GM23338 (cell line): ENCODE measurements at regions not wholly inside any gene's neighbourhood (a gene's known extent, or its start where the extent isn't known, plus 50 kb on each side); places are given as distances from the start of the nearest gene placed in this dataset.

Experiments used
- ATAC-seq: fragments of 200-7000 bp; cut with Tn5 transposase; 3 replicates; pipeline ENCODE4 v1.9.1; 2020
- DNase-seq: peaks from one replicate; pipeline ENCODE4 v3.0.0-alpha.2; 2015; ENCODE audit warnings: low spot score
- H2AFZ ChIP-seq: fragments of 200-600 bp; sonication (generic); 2 replicates; pipeline ENCODE4 v1.8.0; 2016; ENCODE audit warnings: antibody characterized with exemption, mild to moderate bottlenecking, moderate library complexity
- H3F3A ChIP-seq: fragments of 200-600 bp; sonication (generic); replicated peaks from 2 replicates; pipeline ENCODE4 v1.8.0; 2017; ENCODE audit warnings: antibody characterized with exemption, mixed run types, low read depth
- H3K27ac ChIP-seq: fragments of 200-600 bp; sonication (generic); 2 replicates; pipeline ENCODE4 v1.6.1; 2016; ENCODE audit warnings: low read depth
- H3K27me3 ChIP-seq: fragments of 200-600 bp; sonication (generic); 2 replicates; pipeline ENCODE4 v1.8.0; 2016; ENCODE audit warnings: mild to moderate bottlenecking, mixed run types, moderate library complexity; ENCODE audit not compliant: insufficient read depth
- H3K36me3 ChIP-seq: fragments of 200-600 bp; sonication (generic); 2 replicates; pipeline ENCODE4 v1.8.0; 2016; ENCODE audit warnings: mild to moderate bottlenecking; ENCODE audit not compliant: insufficient read depth
- H3K4me1 ChIP-seq: fragments of 200-600 bp; sonication (generic); 2 replicates; pipeline ENCODE4 v1.8.0; 2016; ENCODE audit warnings: mild to moderate bottlenecking, moderate library complexity; ENCODE audit not compliant: insufficient read depth
- H3K4me2 ChIP-seq: fragments of 200-600 bp; sonication (generic); 2 replicates; pipeline ENCODE4 v1.7.1; 2017; ENCODE audit warnings: mixed run types
- H3K4me3 ChIP-seq: fragments of 200-600 bp; sonication (generic); 2 replicates; pipeline ENCODE4 v1.6.1; 2016; ENCODE audit warnings: mixed run types
- H3K79me2 ChIP-seq: fragments of 200-600 bp; sonication (generic); replicated peaks from 2 replicates; pipeline ENCODE4 v1.8.0; 2017; ENCODE audit warnings: mild to moderate bottlenecking; ENCODE audit not compliant: insufficient read depth
- H3K9me2 ChIP-seq: fragments of 200-600 bp; sonication (generic); 2 replicates; pipeline ENCODE4 v1.8.0; 2017; ENCODE audit not compliant: insufficient read depth
- H4K20me1 ChIP-seq: fragments of 200-600 bp; sonication (generic); replicated peaks from 2 replicates; pipeline ENCODE4 v1.8.0; 2017; ENCODE audit warnings: mild to moderate bottlenecking; ENCODE audit not compliant: insufficient read depth
- H3K27ac Mint-ChIP-seq: 2 replicates; pipeline ENCODE4 v1.8.0; 2020; ENCODE audit warnings: inconsistent platforms, mild to moderate bottlenecking, moderate library complexity, mixed read lengths
- H3K27me3 Mint-ChIP-seq: 3 replicates; pipeline ENCODE4 v1.8.0; 2022; ENCODE audit warnings: low read depth, mild to moderate bottlenecking, moderate library complexity, mixed read lengths, inconsistent platforms; ENCODE audit not compliant: insufficient read depth, poor library complexity
- H3K36me3 Mint-ChIP-seq: 3 replicates; pipeline ENCODE4 v1.8.0; 2021; ENCODE audit warnings: low read depth, mild to moderate bottlenecking, inconsistent platforms, moderate library complexity, mixed read lengths
- H3K4me1 Mint-ChIP-seq: 3 replicates; pipeline ENCODE4 v1.8.0; 2020; ENCODE audit warnings: mild to moderate bottlenecking, inconsistent platforms, mixed read lengths
- H3K4me3 Mint-ChIP-seq: 3 replicates; pipeline ENCODE4 v1.8.0; 2021; ENCODE audit warnings: moderate library complexity, mild to moderate bottlenecking, inconsistent platforms, mixed read lengths
- H3K9me3 Mint-ChIP-seq: 3 replicates; pipeline ENCODE4 v1.8.0; 2020; ENCODE audit warnings: moderate library complexity, mild to moderate bottlenecking, inconsistent platforms, mixed read lengths
- CREB1 ChIP-seq: fragments of 250-450 bp; sonication (Bioruptor Pico); IDR thresholded peaks from 2 replicates; pipeline ENCODE4 v1.5.0; 2020; ENCODE audit warnings: low read depth, mild to moderate bottlenecking, moderate library complexity
- CTCF ChIP-seq, 2 experiments: fragments of 200-600 bp in 1 of 2; sonication (generic) in 1 of 2; conservative IDR thresholded peaks; 2 replicates each; pipeline versions ENCODE4 v1.5.1 to v1.6.1; 2016 to 2017; ENCODE audit warnings: antibody characterized with exemption in 2 of 2, low read depth in 2 of 2, mild to moderate bottlenecking in 2 of 2, moderate library complexity in 1 of 2
- ETS1 ChIP-seq: IDR thresholded peaks from 2 replicates; pipeline ENCODE4 v1.6.1; 2016; ENCODE audit warnings: antibody characterized with exemption
- EZH2 ChIP-seq: fragments of 200-600 bp; sonication (generic); IDR thresholded peaks from one replicate; pipeline ENCODE4 v1.8.0; 2017; ENCODE audit warnings: antibody characterized with exemption, mild to moderate bottlenecking, low read depth; ENCODE audit not compliant: unreplicated experiment
- EZH2phosphoT487 ChIP-seq: fragments of 200-600 bp; sonication (generic); IDR thresholded peaks from one replicate; pipeline ENCODE4 v1.8.1; 2018; ENCODE audit warnings: antibody characterized with exemption; ENCODE audit not compliant: unreplicated experiment
- JUNB ChIP-seq: IDR thresholded peaks from one replicate; pipeline ENCODE4 v1.6.1; 2016; ENCODE audit warnings: antibody characterized with exemption; ENCODE audit not compliant: unreplicated experiment
- NANOG ChIP-seq: IDR thresholded peaks from 2 replicates; pipeline ENCODE4 v1.6.1; 2016; ENCODE audit warnings: antibody characterized with exemption, borderline replicate concordance
- POLR2AphosphoS5 ChIP-seq: IDR thresholded peaks from 2 replicates; pipeline ENCODE4 v1.6.1; 2016; ENCODE audit warnings: antibody characterized with exemption, low read depth
- REST ChIP-seq: IDR thresholded peaks from one replicate; pipeline ENCODE4 v1.6.1; 2018; ENCODE audit warnings: antibody characterized with exemption; ENCODE audit not compliant: unreplicated experiment
- STAT1 ChIP-seq: IDR thresholded peaks from one replicate; pipeline ENCODE4 v1.6.1; 2016; ENCODE audit warnings: antibody characterized with exemption; ENCODE audit not compliant: unreplicated experiment
- ZNF114 ChIP-seq: fragments of 250-450 bp; sonication (Bioruptor Pico); IDR thresholded peaks from 2 replicates; pipeline ENCODE4 v1.5.0; 2020; ENCODE audit warnings: mild to moderate bottlenecking, moderate library complexity
- ZNF331 ChIP-seq: fragments of 250-450 bp; sonication (Bioruptor Pico); IDR thresholded peaks from 2 replicates; pipeline ENCODE4 v1.5.0; 2020; ENCODE audit warnings: low read depth, mild to moderate bottlenecking, moderate library complexity
- TF ChIP-seq, protein P1 (sequence below): fragments of 250-450 bp; sonication (Bioruptor Pico); IDR thresholded peaks from 2 replicates; pipeline ENCODE4 v1.5.0; 2020; ENCODE audit warnings: mild to moderate bottlenecking, moderate library complexity

DNA sequence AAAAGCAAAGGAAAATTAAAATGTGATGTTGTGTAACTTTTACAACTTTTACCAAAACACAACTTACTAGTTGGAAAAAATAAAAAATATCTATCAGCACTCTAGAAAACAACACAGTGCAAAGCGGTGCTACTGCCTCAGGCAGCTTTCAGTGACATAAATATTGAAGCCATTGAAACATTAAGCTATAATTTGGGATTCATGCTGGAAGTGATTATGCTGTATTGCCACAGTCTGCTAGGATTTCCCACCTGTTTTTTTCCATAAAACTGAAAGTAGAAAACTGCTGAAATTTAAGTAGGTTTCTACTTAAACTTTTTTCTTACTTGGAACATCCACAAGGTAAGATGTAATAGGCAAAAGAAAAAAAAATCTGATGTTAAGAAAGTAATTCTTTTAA, 674.4 kb downstream of the KCNT2 start:
- Histone ChIP-seq H3K27me3 (no peaks in the 10 kb centered on the region), H3K4me2 (no peak overlapping the region), H3K36me3 (no peaks in the 10 kb centered on the region), H3K4me3 (no peak overlapping the region), H4K20me1 (no peaks in the 10 kb centered on the region), H3K79me2 (no peaks in the 10 kb centered on the region), H3K27ac (no peak overlapping the region), H3F3A (no peaks in the 10 kb centered on the region), H2AFZ (no peak overlapping the region), H3K9me2 (peaks cover 3% of the 10 kb centered on the region; the same call in 1 of the 2 replicates), H3K4me1 (no peaks in the 10 kb centered on the region)
- DNase-seq (no peak), ATAC-seq (no peak)
- no peaks in the 10 kb centered on the region for H3K4me1 Mint-ChIP-seq
- H3K36me3 Mint-ChIP-seq: no peaks in the 10 kb centered on the region
- no peaks in the 10 kb centered on the region for H3K27me3 Mint-ChIP-seq
- H3K27ac Mint-ChIP-seq: no peak overlapping the region
- TF ChIP-seq EZH2phosphoT487: no peak
- TF ChIP-seq ETS1: no peak
- TF ChIP-seq CREB1 (CRISPR knock-in tag): no peak
- TF ChIP-seq JUNB: no peak
- TF ChIP-seq POLR2AphosphoS5: no peak
- TF ChIP-seq REST: no peak
- TF ChIP-seq EZH2: no peak
- TF ChIP-seq NANOG: no peak
- no peak for TF ChIP-seq STAT1
- TF ChIP-seq, protein P1, sequence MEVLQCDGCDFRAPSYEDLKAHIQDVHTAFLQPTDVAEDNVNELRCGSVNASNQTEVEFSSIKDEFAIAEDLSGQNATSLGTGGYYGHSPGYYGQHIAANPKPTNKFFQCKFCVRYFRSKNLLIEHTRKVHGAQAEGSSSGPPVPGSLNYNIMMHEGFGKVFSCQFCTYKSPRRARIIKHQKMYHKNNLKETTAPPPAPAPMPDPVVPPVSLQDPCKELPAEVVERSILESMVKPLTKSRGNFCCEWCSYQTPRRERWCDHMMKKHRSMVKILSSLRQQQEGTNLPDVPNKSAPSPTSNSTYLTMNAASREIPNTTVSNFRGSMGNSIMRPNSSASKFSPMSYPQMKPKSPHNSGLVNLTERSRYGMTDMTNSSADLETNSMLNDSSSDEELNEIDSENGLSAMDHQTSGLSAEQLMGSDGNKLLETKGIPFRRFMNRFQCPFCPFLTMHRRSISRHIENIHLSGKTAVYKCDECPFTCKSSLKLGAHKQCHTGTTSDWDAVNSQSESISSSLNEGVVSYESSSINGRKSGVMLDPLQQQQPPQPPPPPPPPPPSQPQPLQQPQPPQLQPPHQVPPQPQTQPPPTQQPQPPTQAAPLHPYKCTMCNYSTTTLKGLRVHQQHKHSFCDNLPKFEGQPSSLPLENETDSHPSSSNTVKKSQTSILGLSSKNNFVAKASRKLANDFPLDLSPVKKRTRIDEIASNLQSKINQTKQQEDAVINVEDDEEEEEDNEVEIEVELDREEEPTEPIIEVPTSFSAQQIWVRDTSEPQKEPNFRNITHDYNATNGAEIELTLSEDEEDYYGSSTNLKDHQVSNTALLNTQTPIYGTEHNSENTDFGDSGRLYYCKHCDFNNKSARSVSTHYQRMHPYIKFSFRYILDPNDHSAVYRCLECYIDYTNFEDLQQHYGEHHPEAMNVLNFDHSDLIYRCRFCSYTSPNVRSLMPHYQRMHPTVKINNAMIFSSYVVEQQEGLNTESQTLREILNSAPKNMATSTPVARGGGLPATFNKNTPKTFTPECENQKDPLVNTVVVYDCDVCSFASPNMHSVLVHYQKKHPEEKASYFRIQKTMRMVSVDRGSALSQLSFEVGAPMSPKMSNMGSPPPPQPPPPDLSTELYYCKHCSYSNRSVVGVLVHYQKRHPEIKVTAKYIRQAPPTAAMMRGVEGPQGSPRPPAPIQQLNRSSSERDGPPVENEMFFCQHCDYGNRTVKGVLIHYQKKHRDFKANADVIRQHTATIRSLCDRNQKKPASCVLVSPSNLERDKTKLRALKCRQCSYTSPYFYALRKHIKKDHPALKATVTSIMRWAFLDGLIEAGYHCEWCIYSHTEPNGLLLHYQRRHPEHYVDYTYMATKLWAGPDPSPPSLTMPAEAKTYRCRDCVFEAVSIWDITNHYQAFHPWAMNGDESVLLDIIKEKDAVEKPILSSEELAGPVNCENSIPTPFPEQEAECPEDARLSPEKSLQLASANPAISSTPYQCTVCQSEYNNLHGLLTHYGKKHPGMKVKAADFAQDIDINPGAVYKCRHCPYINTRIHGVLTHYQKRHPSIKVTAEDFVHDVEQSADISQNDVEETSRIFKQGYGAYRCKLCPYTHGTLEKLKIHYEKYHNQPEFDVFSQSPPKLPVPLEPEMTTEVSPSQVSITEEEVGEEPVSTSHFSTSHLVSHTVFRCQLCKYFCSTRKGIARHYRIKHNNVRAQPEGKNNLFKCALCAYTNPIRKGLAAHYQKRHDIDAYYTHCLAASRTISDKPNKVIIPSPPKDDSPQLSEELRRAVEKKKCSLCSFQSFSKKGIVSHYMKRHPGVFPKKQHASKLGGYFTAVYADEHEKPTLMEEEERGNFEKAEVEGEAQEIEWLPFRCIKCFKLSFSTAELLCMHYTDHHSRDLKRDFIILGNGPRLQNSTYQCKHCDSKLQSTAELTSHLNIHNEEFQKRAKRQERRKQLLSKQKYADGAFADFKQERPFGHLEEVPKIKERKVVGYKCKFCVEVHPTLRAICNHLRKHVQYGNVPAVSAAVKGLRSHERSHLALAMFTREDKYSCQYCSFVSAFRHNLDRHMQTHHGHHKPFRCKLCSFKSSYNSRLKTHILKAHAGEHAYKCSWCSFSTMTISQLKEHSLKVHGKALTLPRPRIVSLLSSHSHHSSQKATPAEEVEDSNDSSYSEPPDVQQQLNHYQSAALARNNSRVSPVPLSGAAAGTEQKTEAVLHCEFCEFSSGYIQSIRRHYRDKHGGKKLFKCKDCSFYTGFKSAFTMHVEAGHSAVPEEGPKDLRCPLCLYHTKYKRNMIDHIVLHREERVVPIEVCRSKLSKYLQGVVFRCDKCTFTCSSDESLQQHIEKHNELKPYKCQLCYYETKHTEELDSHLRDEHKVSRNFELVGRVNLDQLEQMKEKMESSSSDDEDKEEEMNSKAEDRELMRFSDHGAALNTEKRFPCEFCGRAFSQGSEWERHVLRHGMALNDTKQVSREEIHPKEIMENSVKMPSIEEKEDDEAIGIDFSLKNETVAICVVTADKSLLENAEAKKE (CRISPR knock-in tag): no peak
- TF ChIP-seq ZNF331 (CRISPR knock-in tag): no peak
- no peak for TF ChIP-seq CTCF (conservative IDR thresholded peaks at IDR 0.05; ENCODE audit: low read depth in 2 of 2)
- no peak for TF ChIP-seq ZNF114 (CRISPR knock-in tag)
- H3K4me3 Mint-ChIP-seq: no peak overlapping the region
- peaks cover 3% of the 10 kb centered on the region; the same call in 1 of the 3 replicates for H3K9me3 Mint-ChIP-seq
